ENCODE measurements at regions not wholly inside any gene's neighbourhood (a gene's known extent, or its start where the extent isn't known, plus 50 kb on each side); places are given as distances from the start of the nearest gene placed in this dataset.

- Mint-ChIP-seq H3K27me3 (peaks cover 6 to 12% of the 10 kb centered on the region in 2 donors), H3K9me3 (no peaks in the 10 kb centered on the region), H3K4me1 (no peaks in the 10 kb centered on the region), H3K4me3 (no peak overlapping the region), H3K36me3 (no peaks in the 10 kb centered on the region), H3K27ac (no peak overlapping the region)
- Histone ChIP-seq H3K27me3 (replicated peaks in 1 of 2; ENCODE audit: control insufficient read depth in 2 of 2, extremely low read depth in 1 of 2, insufficient read depth in 2 of 2, low read length in 1 of 2) (peaks cover 0 to 2% of the 10 kb centered on the region in 2 experiments), H3K36me3 (ENCODE audit: control insufficient read depth in 2 of 2, extremely low read depth in 1 of 2, insufficient read depth in 1 of 2, low read length in 1 of 2) (no peaks in the 10 kb centered on the region), H3K4me3 (ENCODE audit: control insufficient read depth in 1 of 2, extremely low read depth in 1 of 2, low read length in 1 of 2) (no peak overlapping the region), H3K4me1 (ENCODE audit: control insufficient read depth in 1 of 2, extremely low read depth in 1 of 2, insufficient read depth in 2 of 2, low read length in 2 of 2) (no peaks in the 10 kb centered on the region), H3K9me3 (no peaks in the 10 kb centered on the region), H3K27ac (ENCODE audit: low read length) (no peak overlapping the region)
- ATAC-seq (replicated peaks in 1 of 4) (no peak), DNase-seq (no peak)
- ChIA-PET POLR2A (no interaction called here), CTCF (no interaction called here)
- 61% methylated on average over 3 of the region's 3 CpGs for WGBS (ENCODE audit: insufficient coverage)
These were observed 59.8 kb upstream of the CACNA2D3 start for GRCh38 chr3:54062546-54062945.

GRCh38 chr3:54056521-54056920, 65.8 kb upstream of the CACNA2D3 start:
- CTCF ChIA-PET, result no interaction called here
- no peak for ATAC-seq (replicated peaks in 1 of 4)
- POLR2A ChIA-PET, result no interaction called here

GRCh38 chr3:54053882-54054281, 68.5 kb upstream of the CACNA2D3 start:
- CTCF ChIA-PET, result no interaction called here
- Mint-ChIP-seq H3K27ac (no peak overlapping the region), H3K36me3 (no peaks in the 10 kb centered on the region), H3K9me3 (no peaks in the 10 kb centered on the region), H3K4me1 (no peaks in the 10 kb centered on the region), H3K4me3 (no peak overlapping the region), H3K27me3 (peaks cover 2 to 9% of the 10 kb centered on the region in 2 donors)
- ATAC-seq (replicated peaks in 1 of 4) (no peak), DNase-seq (no peak)
- H3K27me3 ChIP-seq (replicated peaks in 1 of 2; ENCODE audit: control insufficient read depth in 2 of 2, extremely low read depth in 1 of 2, insufficient read depth in 2 of 2, low read length in 1 of 2), result no peaks in the 10 kb centered on the region
- no peak overlapping the region for H3K27ac ChIP-seq (ENCODE audit: low read length)
- H3K9me3 ChIP-seq, result no peaks in the 10 kb centered on the region
- POLR2A ChIA-PET, result no interaction called here
- no peaks in the 10 kb centered on the region for H3K36me3 ChIP-seq (ENCODE audit: control insufficient read depth in 2 of 2, extremely low read depth in 1 of 2, insufficient read depth in 1 of 2, low read length in 1 of 2)
- 71% methylated on average over 3 of the region's 4 CpGs for WGBS (ENCODE audit: insufficient coverage)
- H3K4me3 ChIP-seq (ENCODE audit: control insufficient read depth in 1 of 2, extremely low read depth in 1 of 2, low read length in 1 of 2), result no peak overlapping the region
- no peaks in the 10 kb centered on the region for H3K4me1 ChIP-seq (ENCODE audit: control insufficient read depth in 1 of 2, extremely low read depth in 1 of 2, insufficient read depth in 2 of 2, low read length in 2 of 2)

More at GRCh38 chr3:54056521-54056920, 65.8 kb upstream of the CACNA2D3 start:
- no peak overlapping the region for H3K27ac Mint-ChIP-seq
- Histone ChIP-seq H3K36me3 (ENCODE audit: control insufficient read depth in 2 of 2, extremely low read depth in 1 of 2, insufficient read depth in 1 of 2, low read length in 1 of 2) (no peaks in the 10 kb centered on the region), H3K27ac (ENCODE audit: low read length) (no peak overlapping the region), H3K4me3 (ENCODE audit: control insufficient read depth in 1 of 2, extremely low read depth in 1 of 2, low read length in 1 of 2) (no peak overlapping the region), H3K27me3 (replicated peaks in 1 of 2; ENCODE audit: control insufficient read depth in 2 of 2, extremely low read depth in 1 of 2, insufficient read depth in 2 of 2, low read length in 1 of 2) (no peaks in the 10 kb centered on the region), H3K4me1 (ENCODE audit: control insufficient read depth in 1 of 2, extremely low read depth in 1 of 2, insufficient read depth in 2 of 2, low read length in 2 of 2) (no peaks in the 10 kb centered on the region), H3K9me3 (no peaks in the 10 kb centered on the region)
- WGBS (ENCODE audit: insufficient coverage), result no CpG with 5 or more reads among the region's 2 CpGs
- DNase-seq, result no peak
- peaks cover 0 to 11% of the 10 kb centered on the region in 2 donors for H3K27me3 Mint-ChIP-seq
- no peaks in the 10 kb centered on the region for H3K4me1 Mint-ChIP-seq
- H3K4me3 Mint-ChIP-seq, result no peak overlapping the region
- no peaks in the 10 kb centered on the region for H3K9me3 Mint-ChIP-seq
- H3K36me3 Mint-ChIP-seq, result no peaks in the 10 kb centered on the region

DNA sequence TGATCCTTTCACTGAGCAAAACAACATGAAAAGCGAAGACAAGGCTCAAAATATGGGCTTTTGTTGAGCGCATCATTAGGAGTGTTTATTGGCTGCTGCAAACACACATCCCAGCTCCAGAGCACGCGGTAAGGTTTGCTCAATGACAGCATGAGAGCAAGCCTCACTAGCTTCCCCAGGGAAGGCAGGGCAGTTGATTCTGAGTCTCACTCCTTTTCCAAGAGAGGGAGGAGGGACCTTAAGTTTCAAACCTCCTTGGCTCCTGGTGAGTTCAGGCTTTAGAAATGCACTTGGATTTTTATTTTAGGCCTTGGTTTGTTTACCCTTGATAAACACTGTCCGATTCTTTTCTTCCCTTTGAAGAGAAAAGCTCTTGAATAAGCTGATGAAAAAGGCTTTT, 69.1 kb upstream of the CACNA2D3 start:
- DNase-seq, result no peak
- ATAC-seq (replicated peaks in 1 of 4), result no peak
- WGBS (ENCODE audit: insufficient coverage), result 67% methylated on average over 4 of the region's 5 CpGs
- H3K4me1 Mint-ChIP-seq, result no peaks in the 10 kb centered on the region
- H3K36me3 Mint-ChIP-seq, result no peaks in the 10 kb centered on the region
- Histone ChIP-seq H3K9me3 (no peaks in the 10 kb centered on the region), H3K36me3 (ENCODE audit: control insufficient read depth in 2 of 2, extremely low read depth in 1 of 2, insufficient read depth in 1 of 2, low read length in 1 of 2) (no peaks in the 10 kb centered on the region), H3K27me3 (replicated peaks in 1 of 2; ENCODE audit: control insufficient read depth in 2 of 2, extremely low read depth in 1 of 2, insufficient read depth in 2 of 2, low read length in 1 of 2) (no peaks in the 10 kb centered on the region), H3K4me3 (ENCODE audit: control insufficient read depth in 1 of 2, extremely low read depth in 1 of 2, low read length in 1 of 2) (no peak overlapping the region), H3K27ac (ENCODE audit: low read length) (no peak overlapping the region), H3K4me1 (ENCODE audit: control insufficient read depth in 1 of 2, extremely low read depth in 1 of 2, insufficient read depth in 2 of 2, low read length in 2 of 2) (no peaks in the 10 kb centered on the region)
- POLR2A ChIA-PET, result no interaction called here
- peaks cover 5 to 6% of the 10 kb centered on the region in 2 donors for H3K27me3 Mint-ChIP-seq
- CTCF ChIA-PET, result no interaction called here
- no peak overlapping the region for H3K4me3 Mint-ChIP-seq
- H3K9me3 Mint-ChIP-seq, result no peaks in the 10 kb centered on the region
- H3K27ac Mint-ChIP-seq, result no peak overlapping the region

- Histone ChIP-seq H3K36me3 (ENCODE audit: control insufficient read depth in 2 of 2, extremely low read depth in 1 of 2, insufficient read depth in 1 of 2, low read length in 1 of 2) (no peaks in the 10 kb centered on the region), H3K27me3 (replicated peaks in 1 of 2; ENCODE audit: control insufficient read depth in 2 of 2, extremely low read depth in 1 of 2, insufficient read depth in 2 of 2, low read length in 1 of 2) (no peaks in the 10 kb centered on the region)
These were observed 74.8 kb upstream of the CACNA2D3 start for GRCh38 chr3:54047568-54047967.

GRCh38 chr3:54046641-54047214, 75.6 kb upstream of the CACNA2D3 start:
- ATAC-seq (replicated peaks in 1 of 4), result no peak
- ChIA-PET POLR2A (no interaction called here), CTCF (no interaction called here)
- no peaks in the 10 kb centered on the region for H3K36me3 Mint-ChIP-seq
- H3K27ac Mint-ChIP-seq, result no peak overlapping the region
- no peak overlapping the region for H3K27ac ChIP-seq (ENCODE audit: low read length)
- no peaks in the 10 kb centered on the region for H3K9me3 ChIP-seq
- peaks cover 5 to 20% of the 10 kb centered on the region in 2 donors for H3K27me3 Mint-ChIP-seq
- no peaks in the 10 kb centered on the region for H3K36me3 ChIP-seq (ENCODE audit: control insufficient read depth in 2 of 2, extremely low read depth in 1 of 2, insufficient read depth in 1 of 2, low read length in 1 of 2)
- no peaks in the 10 kb centered on the region for H3K4me1 Mint-ChIP-seq
- H3K9me3 Mint-ChIP-seq, result no peaks in the 10 kb centered on the region
- no peak overlapping the region for H3K4me3 ChIP-seq (ENCODE audit: control insufficient read depth in 1 of 2, extremely low read depth in 1 of 2, low read length in 1 of 2)
- no peaks in the 10 kb centered on the region for H3K27me3 ChIP-seq (replicated peaks in 1 of 2; ENCODE audit: control insufficient read depth in 2 of 2, extremely low read depth in 1 of 2, insufficient read depth in 2 of 2, low read length in 1 of 2)
- no peaks in the 10 kb centered on the region for H3K4me1 ChIP-seq (ENCODE audit: control insufficient read depth in 1 of 2, extremely low read depth in 1 of 2, insufficient read depth in 2 of 2, low read length in 2 of 2)
- H3K4me3 Mint-ChIP-seq, result no peak overlapping the region
- DNase-seq, result no peak

More at GRCh38 chr3:54047568-54047967, 74.8 kb upstream of the CACNA2D3 start:
- Histone ChIP-seq H3K4me1 (ENCODE audit: control insufficient read depth in 1 of 2, extremely low read depth in 1 of 2, insufficient read depth in 2 of 2, low read length in 2 of 2) (no peaks in the 10 kb centered on the region), H3K27ac (ENCODE audit: low read length) (no peak overlapping the region), H3K4me3 (ENCODE audit: control insufficient read depth in 1 of 2, extremely low read depth in 1 of 2, low read length in 1 of 2) (no peak overlapping the region), H3K9me3 (no peaks in the 10 kb centered on the region)
- Mint-ChIP-seq H3K36me3 (no peaks in the 10 kb centered on the region), H3K4me3 (no peak overlapping the region), H3K27me3 (peaks cover 5 to 26% of the 10 kb centered on the region in 2 donors), H3K9me3 (no peaks in the 10 kb centered on the region), H3K27ac (no peak overlapping the region), H3K4me1 (no peaks in the 10 kb centered on the region)
- ChIA-PET CTCF (no interaction called here), POLR2A (no interaction called here)
- ATAC-seq (replicated peaks in 1 of 4), result no peak
- 80% methylated on average over 1 of the region's 5 CpGs for WGBS (ENCODE audit: insufficient coverage)
- no peak for DNase-seq

All from T-cell (primary cell).